Nephron (organoid): ENCODE measurements at regions not wholly inside any gene's neighbourhood (a gene's known extent, or its start where the extent isn't known, plus 50 kb on each side); places are given as distances from the start of the nearest gene placed in this dataset.
A peak's percentile ranks its signal among the peaks of the same experiment; 100 is the strongest.

Experiments
- H3K27ac Mint-ChIP-seq, 3 experiments: 2 replicates each; pipeline ENCODE4 v1.8.0; 2020; ENCODE audit warnings: mixed read lengths in 3 of 3, mild to moderate bottlenecking in 2 of 3, moderate library complexity in 1 of 3
- H3K27me3 Mint-ChIP-seq: 2 replicates; pipeline ENCODE4 v1.8.0; 2021; ENCODE audit warnings: low read depth, mild to moderate bottlenecking, moderate library complexity, mixed read lengths
- H3K36me3 Mint-ChIP-seq: 2 replicates; pipeline ENCODE4 v1.8.0; 2020; ENCODE audit warnings: low read depth, mixed read lengths
- H3K4me1 Mint-ChIP-seq: 2 replicates; pipeline ENCODE4 v1.8.0; 2020; ENCODE audit warnings: mixed read lengths
- H3K4me3 Mint-ChIP-seq, 3 experiments: 2 replicates each; pipeline ENCODE4 v1.8.0; 2020; ENCODE audit warnings: mild to moderate bottlenecking in 3 of 3, mixed read lengths in 3 of 3, moderate library complexity in 2 of 3
- H3K9me3 Mint-ChIP-seq: 2 replicates; pipeline ENCODE4 v1.8.0; 2020; ENCODE audit warnings: mixed read lengths
- CTCF ChIP-seq, 3 experiments: fragments of 200-600 bp; sonication (generic); IDR thresholded peaks; one replicate each; pipeline ENCODE4 v1.5.0; 2021; ENCODE audit warnings: antibody characterized with exemption in 3 of 3; ENCODE audit not compliant: unreplicated experiment in 3 of 3

GRCh38 chr1:63042278-63042677 is 258.3 kb downstream of the ATG4C start:
- no peaks in the 10 kb centered on the region for H3K4me1 Mint-ChIP-seq
- TF ChIP-seq CTCF (IDR thresholded peaks at IDR 0.05; ENCODE audit: unreplicated experiment in 3 of 3), result no peak
- H3K27me3 Mint-ChIP-seq, result no peaks in the 10 kb centered on the region
- H3K27ac Mint-ChIP-seq, result no peak overlapping the region
- no peaks in the 10 kb centered on the region for H3K36me3 Mint-ChIP-seq
- peaks cover 5% of the 10 kb centered on the region for H3K9me3 Mint-ChIP-seq
- no peak overlapping the region for H3K4me3 Mint-ChIP-seq

GRCh38 chr1:63046539-63046938 is 262.6 kb downstream of the ATG4C start:
- H3K36me3 Mint-ChIP-seq, result no peaks in the 10 kb centered on the region
- TF ChIP-seq CTCF (IDR thresholded peaks at IDR 0.05; ENCODE audit: unreplicated experiment in 3 of 3), result no peak

GRCh38 chr1:63049135-63049534 is 265.2 kb downstream of the ATG4C start:
- H3K27me3 Mint-ChIP-seq, result no peaks in the 10 kb centered on the region
- H3K27ac Mint-ChIP-seq, result no peak overlapping the region
- H3K36me3 Mint-ChIP-seq, result no peaks in the 10 kb centered on the region
- H3K4me3 Mint-ChIP-seq, result no peak overlapping the region
- no peak for TF ChIP-seq CTCF (IDR thresholded peaks at IDR 0.05; ENCODE audit: unreplicated experiment in 3 of 3)
- no peaks in the 10 kb centered on the region for H3K4me1 Mint-ChIP-seq
- no peaks in the 10 kb centered on the region for H3K9me3 Mint-ChIP-seq

More at GRCh38 chr1:63046539-63046938, 262.6 kb downstream of the ATG4C start:
- H3K4me1 Mint-ChIP-seq, result no peaks in the 10 kb centered on the region
- no peak overlapping the region for H3K4me3 Mint-ChIP-seq
- H3K9me3 Mint-ChIP-seq, result no peaks in the 10 kb centered on the region
- H3K27ac Mint-ChIP-seq, result no peak overlapping the region
- no peaks in the 10 kb centered on the region for H3K27me3 Mint-ChIP-seq

GRCh38 chr1:63051356-63051755 is 267.4 kb downstream of the ATG4C start:
- no peak for TF ChIP-seq CTCF (IDR thresholded peaks at IDR 0.05; ENCODE audit: unreplicated experiment in 3 of 3)
- Mint-ChIP-seq H3K9me3 (no peaks in the 10 kb centered on the region), H3K4me1 (no peaks in the 10 kb centered on the region)

GRCh38 chr1:63051886-63052285 is 268.0 kb downstream of the ATG4C start:
- no peaks in the 10 kb centered on the region for H3K9me3 Mint-ChIP-seq
- no peak overlapping the region for H3K4me3 Mint-ChIP-seq
- H3K27ac Mint-ChIP-seq, result peak overlapping the region; percentile 58 to 65 (median 62)
- H3K36me3 Mint-ChIP-seq, result no peaks in the 10 kb centered on the region
- TF ChIP-seq CTCF (IDR thresholded peaks at IDR 0.05; ENCODE audit: unreplicated experiment in 3 of 3), result no peak
- no peaks in the 10 kb centered on the region for H3K27me3 Mint-ChIP-seq
- H3K4me1 Mint-ChIP-seq, result no peaks in the 10 kb centered on the region

More at GRCh38 chr1:63051356-63051755, 267.4 kb downstream of the ATG4C start:
- no peak overlapping the region for H3K4me3 Mint-ChIP-seq
- no peaks in the 10 kb centered on the region for H3K36me3 Mint-ChIP-seq
- no peak overlapping the region for H3K27ac Mint-ChIP-seq
- H3K27me3 Mint-ChIP-seq, result no peaks in the 10 kb centered on the region

GRCh38 chr1:63054184-63054583 is 268.2 kb upstream of the FOXD3 start:
- no peaks in the 10 kb centered on the region for H3K27me3 Mint-ChIP-seq
- no peaks in the 10 kb centered on the region for H3K36me3 Mint-ChIP-seq
- H3K4me3 Mint-ChIP-seq, result no peak overlapping the region

More at GRCh38 chr1:63054184-63054583, 268.2 kb upstream of the FOXD3 start:
- no peaks in the 10 kb centered on the region for H3K4me1 Mint-ChIP-seq
- H3K9me3 Mint-ChIP-seq, result no peaks in the 10 kb centered on the region
- no peak overlapping the region for H3K27ac Mint-ChIP-seq
- no peak for TF ChIP-seq CTCF (IDR thresholded peaks at IDR 0.05; ENCODE audit: unreplicated experiment in 3 of 3)
